GM06990 (cell line): ENCODE measurements at regions not wholly inside any gene's neighbourhood (a gene's known extent, or its start where the extent isn't known, plus 50 kb on each side); places are given as distances from the start of the nearest gene placed in this dataset.

Experiments used
- DNase-seq: peaks from one replicate; pipeline ENCODE4 v3.0.0-alpha.2; 2011; ENCODE audit not compliant: insufficient read length; ENCODE audit errors: extremely low read depth
- H3K27me3 ChIP-seq: replicated peaks from 2 replicates; pipeline ENCODE4 v1.6.0; 2011; ENCODE audit warnings: low read length; ENCODE audit not compliant: control insufficient read depth, insufficient read depth
- H3K36me3 ChIP-seq: 2 replicates; pipeline ENCODE4 v1.5.1; 2011; ENCODE audit warnings: low read length; ENCODE audit not compliant: control insufficient read depth, insufficient read depth
- H3K4me3 ChIP-seq: replicated peaks from 2 replicates; pipeline ENCODE4 v1.5.1; 2011; ENCODE audit warnings: low read depth, mild to moderate bottlenecking, control low read depth, low read length
- TF ChIP-seq, protein P1 (sequence below): IDR thresholded peaks from 2 replicates; pipeline ENCODE4 v1.5.1; 2011; ENCODE audit warnings: low read length, control low read depth, mild to moderate bottlenecking, inconsistent platforms; ENCODE audit not compliant: insufficient read depth, poor library complexity, severe bottlenecking

DNA sequence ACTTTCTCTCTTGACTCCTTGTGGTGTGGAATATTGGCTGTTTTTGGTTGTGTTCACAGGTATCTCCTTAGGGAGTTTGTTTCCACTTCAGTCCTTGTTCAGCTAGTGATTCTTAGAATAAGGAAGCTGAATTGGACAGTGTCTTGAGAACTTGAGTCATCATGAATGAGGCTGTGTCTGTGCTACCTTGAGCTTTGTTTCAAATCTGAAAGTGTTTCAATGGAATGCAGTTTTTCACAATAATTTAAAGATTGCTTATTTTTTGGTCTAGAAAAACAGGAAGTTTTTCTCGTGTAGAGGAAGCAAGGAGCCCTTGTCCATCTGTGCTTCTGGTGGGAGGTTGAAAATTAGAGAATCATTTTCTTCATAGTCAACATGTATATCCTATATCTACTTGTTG lies 76.5 kb downstream of the ZNF518B start:
- TF ChIP-seq, protein P1, sequence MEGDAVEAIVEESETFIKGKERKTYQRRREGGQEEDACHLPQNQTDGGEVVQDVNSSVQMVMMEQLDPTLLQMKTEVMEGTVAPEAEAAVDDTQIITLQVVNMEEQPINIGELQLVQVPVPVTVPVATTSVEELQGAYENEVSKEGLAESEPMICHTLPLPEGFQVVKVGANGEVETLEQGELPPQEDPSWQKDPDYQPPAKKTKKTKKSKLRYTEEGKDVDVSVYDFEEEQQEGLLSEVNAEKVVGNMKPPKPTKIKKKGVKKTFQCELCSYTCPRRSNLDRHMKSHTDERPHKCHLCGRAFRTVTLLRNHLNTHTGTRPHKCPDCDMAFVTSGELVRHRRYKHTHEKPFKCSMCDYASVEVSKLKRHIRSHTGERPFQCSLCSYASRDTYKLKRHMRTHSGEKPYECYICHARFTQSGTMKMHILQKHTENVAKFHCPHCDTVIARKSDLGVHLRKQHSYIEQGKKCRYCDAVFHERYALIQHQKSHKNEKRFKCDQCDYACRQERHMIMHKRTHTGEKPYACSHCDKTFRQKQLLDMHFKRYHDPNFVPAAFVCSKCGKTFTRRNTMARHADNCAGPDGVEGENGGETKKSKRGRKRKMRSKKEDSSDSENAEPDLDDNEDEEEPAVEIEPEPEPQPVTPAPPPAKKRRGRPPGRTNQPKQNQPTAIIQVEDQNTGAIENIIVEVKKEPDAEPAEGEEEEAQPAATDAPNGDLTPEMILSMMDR, result no peak
- H3K27me3 ChIP-seq, result no peaks in the 10 kb centered on the region; the same call in 1 of the 2 replicates
- no peak overlapping the region for H3K4me3 ChIP-seq
- DNase-seq, result no peak
- no peaks in the 10 kb centered on the region for H3K36me3 ChIP-seq

DNA sequence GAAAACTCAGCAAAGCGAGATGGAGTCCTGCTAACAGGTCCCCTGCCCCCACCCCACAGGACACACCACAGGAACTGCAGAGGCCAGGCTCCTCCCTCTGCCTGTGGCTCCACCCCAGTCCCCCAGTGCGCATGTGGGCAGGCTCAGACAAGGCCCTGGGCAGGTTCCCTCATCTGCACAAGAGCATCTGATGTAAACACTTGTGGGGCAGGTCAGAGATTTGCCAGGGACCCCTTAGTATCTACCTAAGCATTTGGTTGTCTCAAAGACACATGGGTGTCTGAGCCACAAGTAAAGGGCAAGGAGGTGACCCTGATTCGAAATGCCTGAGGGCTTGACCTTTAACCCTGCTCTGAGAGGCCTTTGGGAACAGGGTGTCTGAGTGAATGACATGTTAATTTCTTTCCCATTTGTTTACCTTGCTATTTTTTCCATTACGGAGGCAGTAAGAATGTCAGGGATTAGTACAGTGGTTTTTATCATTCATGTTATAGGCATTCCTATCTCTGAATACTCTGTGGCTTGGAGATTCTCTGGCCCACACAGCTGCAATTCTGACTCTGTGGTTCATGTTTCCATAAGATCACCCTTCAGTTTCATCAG lies 85.3 kb downstream of the ZNF518B start:
- no peak for DNase-seq
- Histone ChIP-seq H3K36me3 (no peaks in the 10 kb centered on the region), H3K27me3 (no peaks in the 10 kb centered on the region), H3K4me3 (no peak overlapping the region)
- TF ChIP-seq, protein P1, result no peak

DNA sequence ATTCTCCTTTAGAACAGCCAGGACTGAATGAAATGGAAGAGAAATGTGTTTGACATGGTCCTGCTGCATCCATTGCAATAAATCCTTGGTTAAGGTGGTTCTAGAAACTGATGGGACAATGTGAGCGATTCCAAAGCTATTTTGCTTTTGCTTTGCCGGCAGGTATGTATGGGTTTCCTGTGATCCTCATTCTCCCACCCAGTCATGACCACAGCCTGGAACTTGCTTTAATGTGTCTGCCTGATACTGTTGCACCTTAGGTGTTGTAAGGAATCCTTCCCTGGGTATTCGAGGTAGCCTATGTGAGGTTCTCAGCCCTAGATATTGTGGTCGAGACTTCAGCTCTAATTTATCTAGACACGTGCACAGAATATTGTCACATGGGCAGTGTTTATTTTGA lies 86.1 kb downstream of the ZNF518B start:
- TF ChIP-seq, protein P1, result no peak
- H3K4me3 ChIP-seq, result no peak overlapping the region
- DNase-seq, result no peak
- H3K27me3 ChIP-seq, result no peaks in the 10 kb centered on the region
- H3K36me3 ChIP-seq, result no peaks in the 10 kb centered on the region

DNA sequence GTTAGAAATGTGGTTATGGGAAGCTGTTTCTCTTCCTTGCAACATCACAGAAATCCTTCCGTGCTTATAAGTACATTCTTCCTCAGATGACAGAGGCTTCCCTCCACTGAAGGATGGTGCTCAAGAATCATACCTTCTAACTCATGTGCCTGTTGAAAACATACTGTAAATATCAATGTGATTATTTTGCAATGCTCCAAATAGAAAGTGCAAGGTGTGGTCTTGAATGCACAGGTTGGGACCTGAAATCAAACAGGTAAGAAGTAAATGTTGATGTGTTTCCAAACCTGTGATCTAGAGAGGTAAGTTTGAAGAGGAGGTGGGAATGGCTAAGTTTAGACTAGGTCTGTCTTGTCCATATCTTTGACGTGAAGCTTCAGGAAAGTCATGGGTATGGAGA lies 87.7 kb downstream of the ZNF518B start:
- no peaks in the 10 kb centered on the region for H3K27me3 ChIP-seq
- TF ChIP-seq, protein P1, result no peak
- H3K4me3 ChIP-seq, result no peak overlapping the region
- H3K36me3 ChIP-seq, result no peaks in the 10 kb centered on the region
- no peak for DNase-seq

DNA sequence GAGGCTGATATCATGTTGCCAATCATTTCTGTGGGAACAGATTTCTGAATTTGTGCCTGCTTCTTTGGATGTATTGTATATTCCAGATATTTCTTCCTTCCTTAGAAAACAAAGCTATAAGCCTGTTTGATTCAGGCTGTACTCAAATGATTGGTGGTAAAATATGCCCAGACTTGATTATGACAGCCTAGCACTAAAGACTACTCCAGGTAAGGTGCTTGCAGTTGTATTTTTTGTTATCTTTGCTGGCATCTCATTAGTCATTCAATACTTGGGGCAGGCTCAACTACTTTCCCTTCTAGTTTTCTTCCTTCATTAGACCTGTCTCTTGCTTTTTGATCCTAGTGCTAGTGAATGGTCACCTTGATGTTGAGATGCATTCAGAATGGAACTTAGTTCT lies 90.6 kb downstream of the ZNF518B start:
- Histone ChIP-seq H3K27me3 (peaks cover 1% of the 10 kb centered on the region), H3K36me3 (no peaks in the 10 kb centered on the region), H3K4me3 (no peak overlapping the region)
- TF ChIP-seq, protein P1, result no peak
- no peak for DNase-seq

DNA sequence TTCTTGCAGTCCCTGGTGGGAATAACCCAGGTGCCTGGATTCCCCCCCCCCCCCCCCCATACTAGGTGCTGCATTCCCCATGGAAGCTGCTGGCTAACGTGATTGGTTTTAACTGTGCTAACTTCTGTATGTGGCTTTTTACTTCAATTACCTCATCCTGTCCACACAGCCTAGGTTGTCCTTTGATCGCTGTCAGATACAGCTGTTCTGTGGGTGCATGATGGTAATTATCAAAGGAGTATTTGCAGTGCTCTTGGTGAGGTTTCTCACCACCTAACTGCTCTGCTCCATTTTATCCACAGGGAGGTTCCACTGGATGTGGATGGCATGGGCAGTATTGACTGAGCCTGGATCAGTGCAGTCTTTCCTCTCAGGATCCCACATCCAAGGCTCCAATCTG lies 93.0 kb downstream of the ZNF518B start:
- DNase-seq, result no peak
- H3K36me3 ChIP-seq, result no peaks in the 10 kb centered on the region
- H3K27me3 ChIP-seq, result peaks cover 3% of the 10 kb centered on the region
- TF ChIP-seq, protein P1, result no peak
- no peak overlapping the region for H3K4me3 ChIP-seq
